SH-SY5Y (cell line): ENCODE measurements at regions not wholly inside any gene's neighbourhood (a gene's known extent, or its start where the extent isn't known, plus 50 kb on each side); places are given as distances from the start of the nearest gene placed in this dataset.

Experiments
- GATA2 ChIP-seq: IDR thresholded peaks from 2 replicates; pipeline ENCODE4 v1.6.1; 2011; ENCODE audit warnings: mild to moderate bottlenecking, low read depth, low read length
- GATA3 ChIP-seq: IDR thresholded peaks from 2 replicates; pipeline ENCODE4 v1.6.1; 2011; ENCODE audit warnings: low read depth, mild to moderate bottlenecking, low read length, moderate library complexity

DNA sequence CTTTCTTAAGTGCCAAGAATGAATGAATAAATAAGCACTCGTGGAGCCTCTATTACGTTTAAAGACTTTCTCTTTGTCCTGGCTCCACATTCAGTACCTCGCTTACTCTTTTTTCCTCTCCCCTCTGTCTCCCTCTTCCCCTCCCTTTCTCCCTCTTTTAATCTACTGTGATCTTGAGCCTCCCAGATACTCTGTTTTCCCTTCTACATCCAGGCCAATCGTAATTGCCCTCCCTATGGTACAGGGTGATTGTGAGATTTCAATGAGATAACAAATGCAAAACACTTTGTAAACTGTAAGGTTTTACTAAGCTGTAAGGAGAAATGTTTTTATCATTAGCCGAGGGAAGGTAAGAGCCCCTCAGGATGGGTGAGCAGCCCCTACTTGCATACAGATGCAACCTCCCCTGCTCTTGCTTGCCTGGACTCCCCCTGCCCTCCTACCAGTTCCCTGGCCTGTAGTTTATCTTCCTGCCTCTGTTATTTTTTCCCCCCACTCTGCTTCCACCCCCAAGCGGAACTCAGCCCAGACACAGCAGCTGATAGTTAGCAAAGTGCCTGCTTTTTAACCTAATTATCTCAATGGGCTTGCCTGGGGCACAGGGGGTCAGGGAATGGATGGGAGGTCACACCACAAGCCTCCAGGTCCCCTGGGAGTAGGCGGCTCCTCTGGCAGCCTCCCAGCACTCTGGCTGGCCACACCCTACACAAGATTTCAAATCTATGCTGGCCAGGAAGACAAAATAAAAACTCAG lies 76.9 kb upstream of the CADM1 start:
- TF ChIP-seq GATA2, result peak; percentile 94
- peak; percentile 97 for TF ChIP-seq GATA3
